ENCODE measurements at regions not wholly inside any gene's neighbourhood (a gene's known extent, or its start where the extent isn't known, plus 50 kb on each side); places are given as distances from the start of the nearest gene placed in this dataset.

DNA sequence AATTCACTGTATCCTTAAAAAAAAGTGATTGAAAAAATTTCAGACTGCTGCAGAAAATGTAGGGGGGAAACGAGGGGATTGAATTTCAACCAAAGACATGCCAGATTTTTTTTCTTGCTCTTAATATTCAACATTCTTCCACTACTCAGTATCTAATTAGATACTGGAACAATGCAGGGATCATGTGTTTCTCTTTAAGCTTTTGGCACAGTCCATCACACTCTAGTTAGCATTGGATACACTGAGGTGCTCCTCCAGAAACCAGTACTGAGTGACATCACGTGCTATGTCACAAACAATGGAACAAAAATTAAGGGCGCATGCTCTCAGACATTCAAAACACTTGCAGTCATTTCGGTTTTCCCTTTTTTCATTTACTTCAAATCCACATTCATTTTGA is 298.6 kb upstream of the PSMD7 start:
- no peak for TF ChIP-seq ZFX (IDR thresholded peaks at IDR 0.05)
- TF ChIP-seq, protein P1, sequence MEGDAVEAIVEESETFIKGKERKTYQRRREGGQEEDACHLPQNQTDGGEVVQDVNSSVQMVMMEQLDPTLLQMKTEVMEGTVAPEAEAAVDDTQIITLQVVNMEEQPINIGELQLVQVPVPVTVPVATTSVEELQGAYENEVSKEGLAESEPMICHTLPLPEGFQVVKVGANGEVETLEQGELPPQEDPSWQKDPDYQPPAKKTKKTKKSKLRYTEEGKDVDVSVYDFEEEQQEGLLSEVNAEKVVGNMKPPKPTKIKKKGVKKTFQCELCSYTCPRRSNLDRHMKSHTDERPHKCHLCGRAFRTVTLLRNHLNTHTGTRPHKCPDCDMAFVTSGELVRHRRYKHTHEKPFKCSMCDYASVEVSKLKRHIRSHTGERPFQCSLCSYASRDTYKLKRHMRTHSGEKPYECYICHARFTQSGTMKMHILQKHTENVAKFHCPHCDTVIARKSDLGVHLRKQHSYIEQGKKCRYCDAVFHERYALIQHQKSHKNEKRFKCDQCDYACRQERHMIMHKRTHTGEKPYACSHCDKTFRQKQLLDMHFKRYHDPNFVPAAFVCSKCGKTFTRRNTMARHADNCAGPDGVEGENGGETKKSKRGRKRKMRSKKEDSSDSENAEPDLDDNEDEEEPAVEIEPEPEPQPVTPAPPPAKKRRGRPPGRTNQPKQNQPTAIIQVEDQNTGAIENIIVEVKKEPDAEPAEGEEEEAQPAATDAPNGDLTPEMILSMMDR (conservative IDR thresholded peaks at IDR 0.05) = no peak
- H3K27ac ChIP-seq = no peak overlapping the region

GRCh38 chr16:73997340-73997711 is 299.3 kb upstream of the PSMD7 start:
- TF ChIP-seq, protein P1 (conservative IDR thresholded peaks at IDR 0.05) = no peak
- TF ChIP-seq ZFX (IDR thresholded peaks at IDR 0.05) = no peak
- H3K27ac ChIP-seq = no peak overlapping the region

- no peak overlapping the region for H3K27ac ChIP-seq
- TF ChIP-seq, protein P1 (conservative IDR thresholded peaks at IDR 0.05) = no peak
- TF ChIP-seq ZFX (IDR thresholded peaks at IDR 0.05) = no peak
Observed at GRCh38 chr16:73996624-73997339, 299.8 kb upstream of the PSMD7 start.

GRCh38 chr16:73993878-73994277 is 302.7 kb upstream of the PSMD7 start:
- TF ChIP-seq ZFX (IDR thresholded peaks at IDR 0.05) = no peak
- TF ChIP-seq, protein P1 (conservative IDR thresholded peaks at IDR 0.05) = no peak
- H3K27ac ChIP-seq = no peak overlapping the region

DNA sequence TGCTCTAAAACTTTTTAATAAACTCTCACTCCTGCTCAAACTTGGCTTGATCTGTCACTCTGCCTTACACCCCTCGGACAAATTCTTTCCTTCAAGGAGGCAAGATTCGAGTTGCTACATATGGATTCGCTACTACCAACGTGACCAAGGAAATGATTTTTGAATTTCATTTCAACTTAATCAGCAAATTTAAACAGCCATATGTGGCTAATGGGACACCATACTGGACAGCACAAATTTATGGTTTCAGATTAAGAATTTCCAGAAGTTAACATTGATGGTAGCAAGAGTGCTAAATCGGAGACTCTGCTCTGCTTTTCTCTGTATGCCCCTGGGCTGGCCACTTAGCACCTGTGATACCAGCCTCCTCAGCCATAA is 318.2 kb upstream of the PSMD7 start:
- H3K27ac ChIP-seq = no peak overlapping the region
- TF ChIP-seq, protein P1 (conservative IDR thresholded peaks at IDR 0.05) = no peak
- no peak for TF ChIP-seq ZFX (IDR thresholded peaks at IDR 0.05)

DNA sequence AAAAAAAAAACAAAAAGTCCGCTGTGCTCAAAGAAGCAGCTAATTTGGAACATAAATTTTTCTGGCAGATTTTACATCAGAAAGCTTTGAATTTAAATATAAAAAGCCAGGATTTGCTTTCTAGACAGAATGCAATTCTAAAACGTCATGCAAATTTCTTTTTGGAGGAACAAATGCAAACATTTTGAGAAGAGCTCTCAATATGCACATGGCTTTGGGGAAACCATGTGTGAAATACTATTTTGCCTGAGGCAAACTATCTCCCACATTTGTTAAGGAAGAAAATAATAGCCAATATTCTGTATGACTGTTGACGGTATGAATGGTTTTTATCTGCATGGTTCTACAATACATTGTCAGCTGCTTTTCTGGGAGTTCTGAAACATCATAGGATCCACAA is 320.0 kb upstream of the PSMD7 start:
- TF ChIP-seq ZFX (IDR thresholded peaks at IDR 0.05) = no peak
- no peak overlapping the region for H3K27ac ChIP-seq

DNA sequence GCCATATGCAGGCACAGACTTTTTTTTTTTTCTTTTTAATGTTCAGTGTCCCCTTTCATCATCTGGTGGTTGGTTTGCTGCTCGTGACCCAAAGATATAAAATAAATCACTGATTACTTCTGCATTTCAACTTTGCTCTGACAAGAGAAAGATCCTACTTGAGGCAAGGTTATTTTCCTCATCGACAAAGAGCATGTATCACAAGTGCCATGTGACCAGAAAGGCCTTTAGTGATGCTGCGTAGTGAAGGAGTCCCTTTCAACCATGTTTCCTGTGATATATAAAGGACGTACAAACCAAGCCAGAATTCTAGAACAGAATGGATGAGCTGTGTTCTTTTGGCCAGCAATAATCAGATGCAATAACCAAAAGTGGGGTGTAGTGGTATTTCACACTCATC is 323.4 kb upstream of the PSMD7 start:
- TF ChIP-seq, protein P1 (conservative IDR thresholded peaks at IDR 0.05) = no peak
- no peak for TF ChIP-seq ZFX (IDR thresholded peaks at IDR 0.05)
- no peak overlapping the region for H3K27ac ChIP-seq

DNA sequence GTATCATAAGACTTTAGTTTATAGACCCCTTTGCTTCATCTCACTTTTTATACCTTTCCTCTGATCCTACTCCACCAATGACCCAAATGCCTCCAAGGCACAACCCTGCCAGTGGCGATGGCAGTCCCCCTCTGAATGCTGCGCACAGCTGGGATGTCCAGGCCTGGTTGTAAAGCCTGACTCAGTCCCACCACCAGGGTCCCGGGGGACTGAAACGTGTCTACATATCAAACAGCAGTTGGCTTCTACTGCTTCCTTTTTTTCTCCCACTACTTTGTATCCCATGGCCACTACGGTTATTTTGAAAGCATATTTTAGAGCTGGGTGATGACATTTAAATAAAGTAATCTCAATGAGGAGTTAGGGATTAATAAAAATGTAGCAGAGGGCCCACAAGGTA is 329.8 kb upstream of the PSMD7 start:
- TF ChIP-seq, protein P1 (conservative IDR thresholded peaks at IDR 0.05) = no peak
- no peak for TF ChIP-seq ZFX (IDR thresholded peaks at IDR 0.05)
- H3K27ac ChIP-seq = no peak overlapping the region

All from C4-2B (cell line).